Psoas muscle (tissue), 7 donors: ENCODE measurements at regions not wholly inside any gene's neighbourhood (a gene's known extent, or its start where the extent isn't known, plus 50 kb on each side); places are given as distances from the start of the nearest gene placed in this dataset.
"Not testable (repeated sequence)": the region's sequence is repeated elsewhere in the genome, so short reads cannot be mapped to it uniquely, and the experiment has no call there.

ENCODE experiments used
- ATAC-seq, 4 donors: fragments of 200-7000 bp; cut with Tn5 transposase; one replicate each; pipeline ENCODE4 v1.9.1; 2020; ENCODE audit warnings: moderate library complexity in 3 of 4, mild to moderate bottlenecking in 2 of 4
- DNase-seq, 2 donors: peaks; one replicate each; pipeline ENCODE4 v3.0.0-alpha.2; 2020
- H3K27ac ChIP-seq: fragments of 200-600 bp; one replicate; pipeline ENCODE4 v1.8.0; 2022
- H3K27me3 ChIP-seq, 3 donors: fragments of 200-600 bp in 1 of 3; one replicate each; pipeline versions ENCODE4 v1.6.1 to v1.8.0; 2013 to 2022; ENCODE audit warnings: low read length in 2 of 3, mild to moderate bottlenecking in 2 of 3, moderate library complexity in 1 of 3; ENCODE audit not compliant: insufficient read depth in 3 of 3
- H3K36me3 ChIP-seq, 2 donors: fragments of 200-600 bp in 1 of 2; one replicate each; pipeline versions ENCODE4 v1.6.1 to v1.8.0; 2013 to 2022; ENCODE audit warnings: low read depth in 1 of 2, mild to moderate bottlenecking in 1 of 2, moderate library complexity in 1 of 2; ENCODE audit not compliant: insufficient read depth in 1 of 2
- H3K4me1 ChIP-seq: fragments of 200-600 bp; one replicate; pipeline ENCODE4 v1.8.0; 2022
- H3K4me3 ChIP-seq: fragments of 200-600 bp; one replicate; pipeline ENCODE4 v1.8.0; 2022; ENCODE audit warnings: mild to moderate bottlenecking
- H3K9me3 ChIP-seq: fragments of 200-600 bp; one replicate; pipeline ENCODE4 v1.8.0; 2022
- CTCF ChIP-seq: fragments of 200-600 bp; IDR thresholded peaks from one replicate; pipeline ENCODE4 v1.8.0; 2022; ENCODE audit warnings: antibody characterized with exemption
- WGBS, 3 donors: extraction: QIAGEN DNeasy Blood & Tissue Kit; methylation state at CpG; one replicate each; pipeline versions ENCODE4 v1.1.6 to v1.1.7; 2013; 5-methylcytosine and 5-hydroxymethylcytosine counted together
- intact Hi-C, 2 donors: fragments of 100-400 bp; cut with DNase I; formaldehyde crosslinking; loops; one replicate each; pipeline versions ENCODE4 v1.11.0 to v1.14.2; 2022
- donor health status: healthy with polysubstance abuse.
- donor health status: DM: no; HTN: no; CAD: no; lungs with moderate emphysema.
- donor health status: Bipolar disorder and iron deficiency.
- donor health status: healthy.
- donor health status: DM: yes; HTN: yes; CAD: no.
- donor health status: DM: no; HTN: no; CAD: no.
- donor health status: DM: yes; HTN: yes; CAD: no.

DNA sequence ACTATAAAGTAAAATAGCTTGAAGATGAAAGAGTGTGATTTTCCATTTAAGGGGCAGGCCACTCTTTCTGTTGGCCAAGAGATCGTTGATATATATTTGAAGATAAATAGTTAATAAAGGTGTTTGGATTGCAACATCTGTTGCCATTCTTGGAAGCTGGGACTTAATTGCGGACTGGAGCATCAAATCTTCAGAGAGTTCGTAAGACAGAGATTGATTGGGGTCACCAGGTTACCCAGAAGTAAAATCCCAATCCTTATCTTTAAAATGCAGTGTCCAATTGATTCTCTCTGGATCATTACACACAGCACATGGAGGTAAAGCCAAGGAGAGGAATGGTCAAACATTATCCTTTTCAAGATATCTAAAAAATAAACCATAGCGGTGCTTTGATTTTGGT is 220.8 kb upstream of the HES1 start:
- Histone ChIP-seq H3K9me3 (no peaks in the 10 kb centered on the region), H3K4me1 (no peaks in the 10 kb centered on the region), H3K27ac (no peak overlapping the region), H3K27me3 (no peaks in the 10 kb centered on the region), H3K36me3 (no peaks in the 10 kb centered on the region), H3K4me3 (no peak overlapping the region)
- intact Hi-C loops: no loop called here
- TF ChIP-seq CTCF: no peak
- no peak for DNase-seq
- no peak for ATAC-seq
- WGBS, 3 donors: 95 to 99% (median 97%) methylated on average over 4 of the region's 4 CpGs

DNA sequence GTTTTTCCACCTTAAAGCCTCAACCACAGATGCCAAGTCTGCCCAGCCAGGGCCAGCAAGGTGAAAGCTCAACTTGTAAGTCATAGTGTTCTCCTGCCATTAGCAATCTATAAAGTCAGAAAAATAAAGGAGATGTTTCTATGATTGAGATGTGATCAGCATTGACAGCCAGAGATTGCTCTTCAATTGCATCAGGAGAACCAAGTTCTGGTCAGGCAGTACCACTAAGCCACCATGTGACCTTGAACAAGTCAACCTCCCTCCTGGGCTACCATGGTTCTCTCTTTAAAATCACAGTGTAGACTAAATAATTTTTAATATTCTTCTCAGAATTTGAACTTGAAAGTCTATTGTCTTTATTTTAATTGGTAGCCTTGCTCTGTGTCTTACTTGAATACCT is 220.3 kb upstream of the HES1 start:
- Histone ChIP-seq H3K4me1 (no peaks in the 10 kb centered on the region), H3K4me3 (no peak overlapping the region), H3K27ac (no peak overlapping the region), H3K27me3 (no peaks in the 10 kb centered on the region), H3K9me3 (no peaks in the 10 kb centered on the region), H3K36me3 (no peaks in the 10 kb centered on the region)
- TF ChIP-seq CTCF: no peak
- intact Hi-C loops: no loop called here
- DNase-seq (no peak), ATAC-seq (no peak)

DNA sequence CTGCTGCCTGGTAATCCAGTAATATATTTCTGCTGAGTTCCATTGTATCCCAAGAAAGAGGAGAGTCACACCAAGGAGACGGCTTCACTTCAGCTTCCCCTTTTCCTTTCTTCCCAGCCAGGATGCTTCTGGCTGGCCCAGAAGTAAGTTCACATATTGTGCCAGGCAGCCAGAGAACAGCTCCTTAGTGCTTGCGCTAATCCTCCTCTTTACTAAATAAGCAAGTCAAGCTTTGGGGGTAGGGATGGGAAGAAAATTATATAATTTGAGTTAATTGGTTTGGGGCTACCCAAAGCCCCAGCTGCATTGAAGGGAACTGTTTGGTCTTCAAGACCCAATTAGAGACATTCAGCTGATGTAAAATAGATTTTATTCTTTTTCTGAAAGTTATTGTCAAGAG is 218.8 kb upstream of the HES1 start:
- 90 to 95% (median 90%) methylated on average over 2 of the region's 2 CpGs for WGBS, 3 donors
- no peak for TF ChIP-seq CTCF
- Histone ChIP-seq H3K27me3 (no peaks in the 10 kb centered on the region), H3K9me3 (no peaks in the 10 kb centered on the region), H3K27ac (no peak overlapping the region), H3K4me1 (no peaks in the 10 kb centered on the region), H3K36me3 (no peaks in the 10 kb centered on the region), H3K4me3 (no peak overlapping the region)
- no peak for ATAC-seq
- intact Hi-C loops: no loop called here
- no peak for DNase-seq

DNA sequence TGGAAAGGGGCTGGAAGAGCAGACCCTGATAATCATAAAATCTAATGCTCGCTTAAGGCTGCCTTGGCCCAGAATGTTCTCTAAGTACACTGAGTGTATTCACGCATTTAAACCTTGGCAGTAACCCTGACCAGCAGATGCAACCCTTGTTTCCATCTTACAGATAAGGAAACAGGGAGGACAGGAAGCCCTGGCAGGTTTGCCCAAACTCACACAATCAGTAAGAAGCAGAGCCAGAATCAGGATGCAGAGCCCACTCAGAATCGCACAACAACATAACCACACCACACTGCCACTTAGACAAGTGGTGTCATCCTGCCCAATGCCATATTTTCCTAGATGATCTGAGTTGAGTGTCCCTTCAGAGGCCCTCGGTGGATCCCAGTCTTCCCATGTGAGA is 214.5 kb upstream of the HES1 start:
- ATAC-seq (no peak), DNase-seq (no peak)
- H3K4me1 ChIP-seq: no peaks in the 10 kb centered on the region
- H3K27me3 ChIP-seq: no peaks in the 10 kb centered on the region
- 77 to 85% (median 81%) methylated on average over 4 of the region's 4 CpGs for WGBS, 3 donors
- no peak for TF ChIP-seq CTCF
- intact Hi-C loops: no loop called here
- H3K27ac ChIP-seq: no peak overlapping the region
- peaks cover 5% of the 10 kb centered on the region for H3K9me3 ChIP-seq
- H3K4me3 ChIP-seq: no peak overlapping the region
- no peaks in the 10 kb centered on the region for H3K36me3 ChIP-seq

GRCh38 chr3:193922034-193922774 is 213.7 kb upstream of the HES1 start:
- no peak for TF ChIP-seq CTCF
- Histone ChIP-seq H3K36me3 (no peaks in the 10 kb centered on the region), H3K4me3 (no peak overlapping the region), H3K4me1 (no peaks in the 10 kb centered on the region), H3K9me3 (peaks cover 5% of the 10 kb centered on the region), H3K27me3 (no peaks in the 10 kb centered on the region), H3K27ac (no peak overlapping the region)
- DNase-seq (no peak), ATAC-seq (no peak)
- WGBS, 3 donors: 92 to 94% (median 93%) methylated on average over 10 of the region's 10 CpGs
- intact Hi-C loops: no loop called here

DNA sequence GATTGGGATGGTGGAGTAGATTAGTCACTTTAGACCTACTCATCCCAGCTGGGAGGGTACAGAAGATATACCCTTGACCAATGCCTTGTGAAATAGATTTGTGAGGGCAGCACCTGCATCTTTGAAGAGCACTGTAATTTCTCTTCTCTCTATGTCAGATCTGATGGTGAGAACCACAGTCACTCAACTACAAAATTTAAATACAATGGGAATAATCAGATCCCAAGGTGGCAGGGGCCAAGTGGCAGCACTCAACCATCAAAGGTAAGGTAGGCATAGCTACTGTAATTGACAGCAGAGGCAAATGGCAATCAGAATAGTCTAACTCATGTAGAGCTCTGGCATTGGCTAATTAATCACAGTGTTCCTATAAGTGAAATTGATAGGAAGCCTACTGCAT is 212.0 kb upstream of the HES1 start:
- intact Hi-C loops, H3K27ac ChIP-seq, H3K4me1 ChIP-seq, ATAC-seq, H3K9me3 ChIP-seq, H3K27me3 ChIP-seq, H3K36me3 ChIP-seq, H3K4me3 ChIP-seq, DNase-seq: not testable (repeated sequence)

DNA sequence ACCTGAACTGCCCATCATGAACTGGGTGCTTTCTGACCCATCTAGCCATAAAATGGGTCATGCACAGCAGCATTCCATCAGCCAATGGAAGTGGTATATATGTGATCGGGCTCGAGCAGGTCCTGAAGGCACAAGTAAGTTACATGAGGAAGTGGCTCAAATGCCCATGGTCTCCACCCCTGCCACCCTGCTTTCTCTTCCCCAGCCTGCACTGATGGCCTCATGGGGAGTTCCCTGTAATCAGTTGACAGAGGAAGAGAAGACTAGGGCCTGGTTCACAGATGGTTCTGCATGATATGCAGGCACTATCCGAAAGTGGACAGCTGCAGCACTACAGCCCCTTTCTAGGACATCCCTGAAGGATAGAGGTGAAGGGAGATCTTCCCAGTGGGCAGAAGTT is 209.9 kb upstream of the HES1 start:
- H3K4me3 ChIP-seq, H3K9me3 ChIP-seq: not testable (repeated sequence)

More for the DNA sequence above, 209.9 kb upstream of the HES1 start:
- H3K4me1 ChIP-seq, DNase-seq, ATAC-seq, intact Hi-C loops, H3K27ac ChIP-seq, H3K27me3 ChIP-seq, H3K36me3 ChIP-seq: not testable (repeated sequence)
- 93 to 97% (median 95%) methylated on average over 3 of the region's 3 CpGs for WGBS, 3 donors
